BLaER1 treated with 17β-estradiol and CSF1 and Interleukin-3, amounts not matched to agents 10 nM and 100 nM (cell line): ENCODE measurements at regions not wholly inside any gene's neighbourhood (a gene's known extent, or its start where the extent isn't known, plus 50 kb on each side); places are given as distances from the start of the nearest gene placed in this dataset.
"Not testable (repeated sequence)": the region's sequence is repeated elsewhere in the genome, so short reads cannot be mapped to it uniquely, and the experiment has no call there.

Source experiments
- H3K27ac ChIP-seq, 11 experiments: shearing (Covaris generic); formaldehyde crosslinking; 2 replicates each; pipeline ENCODE4 v1.8.1; 2022
- H3K27me3 ChIP-seq, 11 experiments: shearing (Covaris generic); formaldehyde crosslinking; 2 replicates each; pipeline ENCODE4 v1.8.1; 2022
- H3K36me3 ChIP-seq, 11 experiments: shearing (Covaris generic); formaldehyde crosslinking; 2 replicates each; pipeline ENCODE4 v1.8.1; 2022
- H3K4me1 ChIP-seq, 10 experiments: shearing (Covaris generic); formaldehyde crosslinking; 2 replicates each; pipeline ENCODE4 v1.8.1; 2022
- H3K4me2 ChIP-seq, 11 experiments: shearing (Covaris generic); formaldehyde crosslinking; 2 replicates each; pipeline ENCODE4 v1.8.1; 2022
- H3K4me3 ChIP-seq, 10 experiments: shearing (Covaris generic); formaldehyde crosslinking; 2 replicates each; pipeline ENCODE4 v1.8.1; 2022
- H3K9ac ChIP-seq, 11 experiments: shearing (Covaris generic); formaldehyde crosslinking; 2 replicates each; pipeline ENCODE4 v1.8.1; 2022
- H3K9me3 ChIP-seq, 11 experiments: shearing (Covaris generic); formaldehyde crosslinking; replicated peaks in 1 of 11; 2 replicates each; pipeline ENCODE4 v1.8.1; 2022
- H4K20me1 ChIP-seq, 11 experiments: shearing (Covaris generic); formaldehyde crosslinking; 2 replicates each; pipeline ENCODE4 v1.8.1; 2022
- Cebpa-rat ChIP-seq, 11 experiments: shearing (Covaris generic); IDR thresholded peaks; 2 replicates each; pipeline ENCODE4 v1.8.1; 2022

DNA sequence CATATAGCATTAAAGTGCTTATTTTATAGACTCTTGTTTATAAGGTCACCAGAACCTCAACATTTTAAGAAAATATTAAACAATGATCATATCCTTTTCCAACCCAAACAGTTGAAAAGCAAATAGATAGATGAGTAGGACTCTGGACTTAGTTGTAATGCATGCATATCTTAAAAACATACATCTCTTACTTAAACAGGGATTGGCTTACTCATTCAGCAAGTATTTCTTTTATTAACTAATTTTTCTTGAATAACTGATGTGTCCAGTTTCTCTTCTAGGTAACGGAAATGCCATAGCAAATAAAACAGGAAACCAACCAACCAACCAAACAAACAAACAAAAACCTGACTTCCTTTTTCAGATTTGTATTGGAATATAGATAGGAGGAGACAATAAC lies 70.9 kb upstream of the NBPF4 start:
- H3K4me3 ChIP-seq, result no peak overlapping the region
- H3K9ac ChIP-seq, result no peak overlapping the region
- no peaks in the 10 kb centered on the region for H3K27me3 ChIP-seq
- H3K27ac ChIP-seq, result no peak overlapping the region
- no peaks in the 10 kb centered on the region for H3K9me3 ChIP-seq
- no peak for TF ChIP-seq Cebpa-rat (IDR thresholded peaks at IDR 0.05)
- H3K36me3 ChIP-seq, result no peaks in the 10 kb centered on the region
- H4K20me1 ChIP-seq, result no peaks in the 10 kb centered on the region
- no peak overlapping the region for H3K4me2 ChIP-seq
- no peaks in the 10 kb centered on the region for H3K4me1 ChIP-seq

DNA sequence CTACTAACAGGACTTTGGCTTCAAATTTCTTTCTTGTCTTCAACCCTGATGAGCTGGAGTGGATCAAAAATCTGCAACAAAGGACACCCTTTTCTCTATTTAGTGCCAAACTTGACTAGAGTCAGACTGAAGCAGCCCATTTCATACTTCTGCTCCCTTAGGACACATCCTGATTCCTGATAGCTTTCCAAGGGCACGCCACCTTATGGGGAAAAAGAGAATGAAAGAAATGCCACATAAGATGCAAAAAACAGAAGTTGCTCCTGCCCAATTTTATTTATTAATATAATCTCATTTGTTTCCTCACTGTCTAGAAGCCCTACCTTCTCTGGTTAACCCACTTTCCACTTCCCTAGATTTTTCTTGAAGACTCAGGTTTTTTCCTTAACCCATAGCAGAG lies 72.7 kb upstream of the NBPF4 start:
- Histone ChIP-seq H3K4me1 (no peaks in the 10 kb centered on the region), H3K9ac (no peak overlapping the region), H3K4me2 (no peak overlapping the region), H3K27ac (no peak overlapping the region), H3K4me3 (no peak overlapping the region), H3K36me3 (no peaks in the 10 kb centered on the region), H4K20me1 (no peaks in the 10 kb centered on the region), H3K9me3 (no peaks in the 10 kb centered on the region), H3K27me3 (no peaks in the 10 kb centered on the region)
- no peak for TF ChIP-seq Cebpa-rat (IDR thresholded peaks at IDR 0.05)

- no peaks in the 10 kb centered on the region for H3K27me3 ChIP-seq
- TF ChIP-seq Cebpa-rat (IDR thresholded peaks at IDR 0.05), result peak in 2 of 11 experiments; percentile 49 to 77; a peak in 4 of 22 replicates
- H3K27ac ChIP-seq, result no peak overlapping the region
- no peaks in the 10 kb centered on the region for H3K36me3 ChIP-seq
- H3K9me3 ChIP-seq, result peaks cover 0 to 15% (median 0%) of the 10 kb centered on the region in 11 experiments; a peak in 5 of 22 replicates
- H4K20me1 ChIP-seq, result no peaks in the 10 kb centered on the region
- H3K4me3 ChIP-seq, result no peak overlapping the region
- no peak overlapping the region for H3K9ac ChIP-seq
- peak overlapping the region in 1 of 11 experiments; percentile 13; a peak in 1 of 22 replicates for H3K4me2 ChIP-seq
- H3K4me1 ChIP-seq, result no peaks in the 10 kb centered on the region
Measured at GRCh38 chr1:108320849-108321248, 77.0 kb upstream of the NBPF4 start.

DNA sequence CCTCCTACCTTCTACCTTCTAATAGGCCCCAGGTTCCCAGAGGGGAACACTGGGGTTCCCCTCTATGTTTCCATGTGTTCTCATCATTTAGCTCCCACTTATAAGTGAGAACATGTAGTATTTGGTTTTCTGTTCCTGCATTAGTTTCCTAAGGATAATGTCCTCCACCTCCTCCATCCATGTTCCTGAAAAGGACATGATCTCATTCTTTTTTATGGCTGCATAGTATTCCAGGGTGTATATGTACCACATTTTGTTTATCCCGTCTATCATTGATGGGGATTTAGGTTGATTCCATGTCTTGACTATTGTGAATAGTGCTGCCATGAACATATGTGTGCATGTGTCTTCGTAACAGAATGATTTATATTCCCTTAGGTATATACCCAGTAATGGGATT lies 81.5 kb upstream of the NBPF4 start:
- not testable (repeated sequence) for H3K9ac ChIP-seq, H3K36me3 ChIP-seq
- H3K9me3 ChIP-seq, result peaks cover 13 to 36% (median 17%) of the 10 kb centered on the region in 11 experiments

GRCh38 chr1:108327534-108328466 lies 83.9 kb upstream of the NBPF4 start:
- no peak overlapping the region for H3K9ac ChIP-seq
- no peaks in the 10 kb centered on the region for H3K36me3 ChIP-seq
- no peaks in the 10 kb centered on the region for H3K27me3 ChIP-seq
- peaks cover 13 to 36% (median 17%) of the 10 kb centered on the region in 11 experiments for H3K9me3 ChIP-seq
- no peak overlapping the region for H3K4me3 ChIP-seq
- no peak overlapping the region for H3K4me2 ChIP-seq
- TF ChIP-seq Cebpa-rat (IDR thresholded peaks at IDR 0.05), result no peak
- no peak overlapping the region for H3K27ac ChIP-seq
- H4K20me1 ChIP-seq, result no peaks in the 10 kb centered on the region
- H3K4me1 ChIP-seq, result no peaks in the 10 kb centered on the region

More for the DNA sequence above, 81.5 kb upstream of the NBPF4 start:
- H3K4me3 ChIP-seq, H3K4me2 ChIP-seq, H3K27ac ChIP-seq, H3K4me1 ChIP-seq, H3K27me3 ChIP-seq, H4K20me1 ChIP-seq: not testable (repeated sequence)

DNA sequence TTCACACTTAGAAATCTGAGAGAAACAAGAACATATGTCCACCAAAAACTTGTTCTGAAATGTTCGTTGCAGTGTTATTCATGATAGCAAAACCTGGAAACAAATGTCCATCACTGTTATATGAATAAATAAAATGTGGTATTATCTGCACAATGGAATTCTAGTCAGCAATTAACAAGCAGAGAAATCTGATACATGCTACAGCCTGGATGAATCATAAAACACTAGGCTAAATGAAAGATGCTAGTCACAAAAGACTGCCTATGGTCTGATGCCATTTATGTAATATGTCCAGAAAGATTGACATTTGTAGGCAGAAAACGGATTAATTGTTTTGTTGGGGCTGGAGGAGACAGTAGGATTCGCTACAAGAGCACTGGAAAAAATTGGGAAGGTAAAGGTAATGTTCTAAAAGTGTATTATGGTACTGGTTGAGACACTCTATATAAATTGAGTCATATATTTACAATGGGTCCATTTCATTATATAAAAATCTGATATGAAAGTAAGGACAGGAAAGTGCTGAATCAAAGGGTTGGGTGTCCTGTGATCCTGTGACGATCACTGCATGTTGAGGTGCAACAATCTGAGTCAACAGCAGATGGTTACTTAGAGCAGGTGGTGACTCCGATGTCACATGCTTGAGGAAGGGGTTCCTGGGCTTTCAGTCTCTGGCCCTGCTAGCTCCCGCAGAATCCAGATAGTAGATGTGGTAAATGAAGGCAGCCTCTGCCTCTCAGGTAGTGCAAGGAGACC lies 102.1 kb upstream of the NBPF4 start:
- Histone ChIP-seq H3K4me3 (no peak overlapping the region), H3K4me2 (no peak overlapping the region), H3K27ac (no peak overlapping the region)

GRCh38 chr1:108357802-108358201 lies 92.3 kb upstream of the NBPF6 start:
- Histone ChIP-seq H3K4me1 (no peaks in the 10 kb centered on the region), H3K27me3 (no peaks in the 10 kb centered on the region), H3K4me3 (no peak overlapping the region), H3K9me3 (peaks cover 0 to 5% (median 0%) of the 10 kb centered on the region in 11 experiments; a peak in 2 of 22 replicates), H4K20me1 (no peaks in the 10 kb centered on the region), H3K4me2 (no peak overlapping the region), H3K36me3 (no peaks in the 10 kb centered on the region), H3K27ac (no peak overlapping the region), H3K9ac (no peak overlapping the region)
- TF ChIP-seq Cebpa-rat (IDR thresholded peaks at IDR 0.05), result no peak

More for the DNA sequence above, 102.1 kb upstream of the NBPF4 start:
- Histone ChIP-seq H3K9ac (no peak overlapping the region), H3K27me3 (no peaks in the 10 kb centered on the region), H3K36me3 (no peaks in the 10 kb centered on the region), H4K20me1 (no peaks in the 10 kb centered on the region), H3K4me1 (no peaks in the 10 kb centered on the region), H3K9me3 (peaks cover 0 to 14% (median 0%) of the 10 kb centered on the region in 11 experiments; a peak in 8 of 22 replicates)
- no peak for TF ChIP-seq Cebpa-rat (IDR thresholded peaks at IDR 0.05)

DNA sequence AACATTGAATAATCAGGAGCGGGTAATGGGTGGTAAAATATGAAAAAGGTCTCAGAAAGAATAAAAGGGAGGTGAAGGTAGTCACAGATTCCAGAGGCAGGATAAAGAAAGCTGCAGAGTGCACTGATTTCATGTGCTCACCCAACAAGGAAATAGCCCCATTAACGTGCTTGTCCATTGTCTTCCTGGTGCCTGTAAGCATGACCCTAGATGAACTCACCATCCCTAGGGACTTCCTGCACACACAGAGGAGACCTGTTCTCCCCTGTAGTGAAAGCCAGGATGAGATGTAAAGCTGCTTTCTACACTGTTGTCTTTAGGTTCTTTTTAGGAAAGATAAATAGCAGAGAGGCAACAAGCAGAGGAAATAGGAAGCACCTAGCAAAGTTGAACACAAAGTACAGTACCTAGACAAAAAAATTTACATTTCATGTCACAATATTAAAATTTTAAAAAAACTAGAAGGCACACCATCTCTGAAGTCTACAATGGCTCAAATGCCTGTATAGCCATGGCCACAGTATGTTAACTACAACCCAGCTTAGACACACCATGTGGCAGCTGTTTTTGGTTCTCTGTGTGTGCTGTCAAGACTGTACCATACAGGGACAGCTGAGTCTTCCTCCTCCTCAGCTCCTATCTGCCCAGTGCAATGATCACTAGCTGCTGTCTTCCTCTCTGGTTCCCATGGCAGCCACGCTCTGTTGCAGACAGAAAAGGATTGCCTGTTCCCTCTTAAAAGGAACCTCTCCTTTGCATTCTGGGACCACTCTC lies 69.9 kb upstream of the NBPF6 start:
- H3K4me2 ChIP-seq, H3K27me3 ChIP-seq, H3K4me3 ChIP-seq, H3K9ac ChIP-seq, H3K27ac ChIP-seq, H3K9me3 ChIP-seq, H4K20me1 ChIP-seq, H3K4me1 ChIP-seq, H3K36me3 ChIP-seq: not testable (repeated sequence)
